ENCODE measurements at regions not wholly inside any gene's neighbourhood (a gene's known extent, or its start where the extent isn't known, plus 50 kb on each side); places are given as distances from the start of the nearest gene placed in this dataset.

DNA sequence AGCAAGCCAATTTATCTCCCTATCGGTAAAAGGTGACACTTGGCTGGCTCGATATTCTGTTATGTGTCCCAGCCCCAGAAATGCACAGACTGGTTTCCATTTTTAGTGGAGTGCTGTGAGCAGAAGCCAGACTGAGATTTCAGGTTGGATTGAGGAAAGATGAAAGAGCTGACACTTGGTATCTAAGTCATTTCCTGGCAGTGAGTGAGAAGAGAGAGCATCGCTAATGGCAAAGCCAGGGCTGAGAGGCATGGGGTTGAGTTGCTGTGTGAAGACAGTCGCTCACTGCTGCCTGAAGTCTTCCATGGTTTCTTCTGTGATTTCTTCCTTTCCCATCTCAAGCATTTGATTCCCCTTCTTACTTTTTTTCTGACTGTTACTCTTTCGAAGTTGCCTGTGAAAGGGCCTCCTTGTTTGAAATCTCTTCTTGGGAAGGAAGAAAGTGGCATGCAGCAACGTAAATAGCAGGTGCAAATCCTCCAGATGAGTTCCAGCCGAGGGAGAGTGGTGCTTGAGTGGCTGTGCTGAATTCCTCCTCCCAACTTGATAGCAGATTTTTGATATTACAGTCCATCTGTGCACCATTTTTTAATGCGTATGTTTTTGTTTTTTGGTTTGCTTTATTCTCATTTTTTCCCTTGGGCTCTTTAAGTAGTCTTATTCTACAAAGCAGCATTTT is 109.2 kb upstream of the LIMCH1 start:
- no peak for DNase-seq

DNA sequence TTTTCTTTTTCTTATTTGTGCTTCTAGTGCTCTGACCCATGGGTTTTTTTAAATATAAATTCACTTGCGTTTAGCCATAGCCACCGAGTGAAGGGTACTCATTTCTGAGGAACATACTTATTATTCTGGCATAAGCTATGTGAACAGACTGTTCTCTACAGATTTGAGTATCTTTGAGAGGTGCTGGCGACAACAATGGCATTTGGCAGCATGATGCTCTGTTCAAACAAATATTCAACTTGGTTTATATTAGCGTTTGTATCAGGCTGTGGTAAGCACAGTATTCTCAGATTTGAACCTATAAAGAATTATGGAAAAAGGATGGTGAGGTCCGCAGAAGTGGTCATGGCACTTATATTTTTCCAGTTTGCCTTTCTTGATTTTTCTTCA is 108.7 kb upstream of the LIMCH1 start:
- DNase-seq: no peak

DNA sequence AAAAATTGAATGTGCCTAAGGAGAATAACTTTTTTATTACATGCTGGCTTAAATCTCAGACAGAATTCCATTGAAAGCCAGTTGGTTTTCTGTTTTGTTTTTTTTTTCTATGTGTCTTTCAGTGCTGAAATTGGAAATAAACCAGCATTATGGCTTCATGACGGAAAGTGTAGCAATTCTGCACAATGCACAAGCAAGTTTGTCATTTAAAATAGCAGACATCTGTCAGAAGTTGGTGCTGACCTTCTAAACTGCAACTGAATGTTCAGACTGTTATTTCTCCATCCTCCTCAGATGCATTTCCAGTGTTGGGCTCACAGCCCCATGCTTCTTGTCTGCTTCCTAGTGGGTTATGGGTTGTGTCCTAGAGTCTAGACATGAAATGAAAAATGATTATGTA is 107.2 kb upstream of the LIMCH1 start:
- DNase-seq: no peak

DNA sequence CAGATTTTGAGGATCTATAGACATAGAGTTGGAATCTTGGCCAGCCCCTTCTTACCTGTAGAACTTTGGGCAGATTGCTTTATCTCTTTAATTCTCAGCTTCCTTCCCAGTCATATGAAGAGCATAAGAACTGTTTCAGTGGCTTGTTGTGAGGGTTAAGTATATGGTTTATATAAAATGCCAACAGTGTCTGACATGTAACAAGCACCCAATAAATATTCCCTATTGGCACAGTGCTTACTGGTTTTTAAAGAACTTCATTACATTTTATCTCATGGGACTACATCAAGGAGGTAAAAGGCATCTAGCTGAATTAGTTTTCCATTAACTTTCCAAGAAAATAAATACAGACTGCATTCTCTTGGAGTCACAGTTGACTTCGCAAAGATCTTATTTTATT is 106.7 kb upstream of the LIMCH1 start:
- DNase-seq: no peak

DNA sequence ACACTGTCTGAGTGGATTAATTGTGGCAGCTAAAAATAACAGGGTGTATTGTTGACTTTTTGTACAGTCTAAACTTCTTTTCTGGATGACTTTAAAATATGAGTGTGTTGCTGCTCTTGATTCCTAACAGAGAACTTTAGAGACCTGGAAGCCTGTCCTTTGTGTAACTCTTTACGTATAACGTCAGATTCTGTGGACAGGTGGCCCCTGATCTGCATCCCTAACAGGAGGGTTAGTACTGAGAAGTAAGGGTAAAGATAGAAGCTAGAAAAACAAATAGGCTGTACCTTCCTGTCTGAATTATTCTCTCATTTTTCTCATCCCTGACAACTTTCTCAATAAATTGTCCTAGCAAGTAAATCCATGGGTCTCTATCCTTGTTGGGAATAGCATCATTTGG is 105.7 kb upstream of the LIMCH1 start:
- DNase-seq: no peak

DNA sequence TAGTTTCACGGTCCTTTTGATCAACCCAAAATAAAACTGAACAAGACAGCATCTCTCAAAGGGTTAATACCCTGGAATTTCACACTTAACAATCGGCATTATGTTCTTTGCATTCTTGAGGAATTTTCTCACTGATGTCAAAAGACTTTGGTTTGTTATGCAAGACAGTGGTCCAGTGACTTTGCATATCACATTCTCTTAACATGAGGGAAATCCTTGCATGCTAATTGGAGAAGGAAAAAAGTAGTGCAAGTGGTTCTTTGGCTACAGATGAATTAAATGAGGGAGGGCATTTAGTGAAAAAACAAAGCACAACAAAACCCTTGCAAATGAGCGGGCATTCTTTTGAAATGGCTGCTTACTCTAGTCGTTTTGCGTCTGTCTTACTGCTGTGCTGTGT is 105.1 kb upstream of the LIMCH1 start:
- DNase-seq: no peak

DNA sequence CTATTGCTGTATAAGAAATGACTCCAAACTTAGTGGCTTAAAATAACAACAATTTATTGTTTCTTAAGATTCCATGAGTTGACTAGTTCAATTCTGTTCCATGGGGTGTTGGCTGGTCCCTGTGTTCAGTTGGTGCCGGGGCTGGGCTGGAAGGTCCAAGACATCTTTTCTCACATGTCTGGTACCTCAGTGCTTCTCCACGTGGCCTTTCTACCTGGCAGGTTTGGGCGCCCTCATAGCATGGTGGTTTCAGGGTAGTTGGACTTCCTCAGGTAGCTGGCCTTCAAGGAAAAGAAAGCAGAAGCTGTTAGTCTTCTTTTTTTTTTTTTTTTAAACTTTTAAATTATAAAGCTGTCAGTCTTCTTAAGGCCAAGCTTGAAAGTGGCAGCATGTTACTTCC is 104.6 kb upstream of the LIMCH1 start:
- no peak for DNase-seq

DNA sequence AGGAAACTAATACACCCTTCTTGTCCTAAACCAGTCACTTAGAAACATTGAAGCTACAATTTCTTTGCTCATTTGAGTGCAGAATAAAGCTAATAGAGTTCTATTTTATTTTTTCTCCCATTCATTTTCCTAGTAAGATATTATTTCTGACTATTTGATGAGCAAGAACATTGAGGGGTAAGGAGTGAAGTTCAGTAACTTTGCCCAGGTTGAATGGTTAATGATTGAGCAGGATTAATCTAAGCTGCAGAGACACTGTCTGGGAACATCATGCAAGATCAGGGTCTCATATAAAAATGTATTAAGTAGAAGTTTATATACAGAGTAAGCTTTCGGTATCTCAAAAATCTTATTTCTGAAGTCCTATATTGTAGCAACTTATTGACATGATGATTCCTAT is 102.4 kb upstream of the LIMCH1 start:
- DNase-seq: no peak

DNA sequence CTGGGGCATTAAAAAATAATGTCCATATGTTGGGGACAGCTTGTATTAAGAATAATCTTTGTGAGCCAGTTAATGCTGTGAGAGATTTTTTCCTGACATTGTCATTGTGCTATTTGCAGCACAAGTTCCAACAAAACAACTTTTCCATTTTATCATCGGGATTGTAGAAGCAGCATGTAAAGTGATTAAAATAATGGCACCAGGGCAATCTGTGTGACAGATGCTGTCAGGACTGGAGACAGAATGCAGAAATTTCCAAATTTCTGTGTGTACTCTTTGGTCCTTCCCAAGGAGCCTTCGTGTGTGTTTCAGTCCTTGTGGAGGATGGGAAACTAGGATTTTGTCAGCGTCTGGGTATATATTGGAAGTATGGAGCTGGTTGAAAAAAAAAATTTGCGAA is 101.5 kb upstream of the LIMCH1 start:
- no peak for DNase-seq

DNA sequence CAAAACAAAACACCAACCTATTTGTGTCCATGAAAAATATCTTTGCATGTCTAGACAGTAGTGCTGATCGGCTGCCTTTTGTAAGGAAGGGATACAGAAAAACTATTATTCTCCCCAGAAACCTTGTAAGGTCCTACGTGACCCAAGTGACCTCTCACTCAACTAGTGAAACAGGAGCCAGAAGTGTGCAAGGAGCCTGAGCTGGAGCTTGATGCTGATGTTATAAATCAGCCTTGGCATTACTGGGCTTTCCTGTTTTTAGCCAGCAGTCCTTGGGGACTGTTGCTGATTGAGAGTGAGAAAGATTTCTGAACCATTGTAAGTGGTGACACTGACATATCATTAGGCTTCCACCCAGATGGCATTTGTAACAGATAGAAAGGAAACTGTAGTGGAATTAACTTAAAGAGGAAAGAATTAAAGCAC is 100.8 kb upstream of the LIMCH1 start:
- DNase-seq: peak; percentile 73

DNA sequence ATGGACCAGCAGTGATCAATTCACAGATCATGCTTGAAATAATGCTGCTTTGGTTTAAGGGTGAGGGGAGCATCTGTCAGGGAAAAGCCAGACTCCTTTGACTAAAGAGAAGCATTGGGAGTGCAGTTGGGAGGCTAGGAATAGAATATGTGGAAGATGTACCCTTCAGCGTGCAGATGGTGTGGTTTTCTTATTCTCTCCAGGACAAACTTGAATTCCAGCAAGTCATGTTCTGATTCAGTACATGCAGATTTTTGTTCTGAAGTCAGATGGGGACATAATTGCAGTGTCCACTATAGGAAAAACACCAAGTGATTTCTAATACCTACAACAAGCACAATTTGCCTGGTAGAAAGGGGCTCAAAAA is 99.0 kb upstream of the LIMCH1 start:
- DNase-seq: no peak

DNA sequence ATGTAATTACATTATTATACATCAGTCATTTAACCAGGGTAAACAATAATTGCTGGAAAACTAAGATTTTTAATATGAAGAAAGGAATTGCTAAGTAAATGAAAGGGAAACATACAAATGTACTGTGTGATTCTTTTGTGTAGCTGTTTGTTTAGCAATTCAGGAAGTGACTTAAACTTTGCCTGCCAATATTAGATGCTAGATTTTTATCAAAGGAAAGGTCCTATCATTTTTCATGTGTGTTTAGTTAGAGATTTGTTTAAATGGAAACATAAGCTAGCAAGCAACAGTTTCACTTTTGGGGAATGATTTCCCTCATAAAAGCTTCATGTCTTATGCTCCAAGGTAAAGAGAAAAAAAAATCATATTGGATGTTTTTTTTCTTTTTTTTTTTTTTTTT is 95.1 kb upstream of the LIMCH1 start:
- no peak for DNase-seq

DNA sequence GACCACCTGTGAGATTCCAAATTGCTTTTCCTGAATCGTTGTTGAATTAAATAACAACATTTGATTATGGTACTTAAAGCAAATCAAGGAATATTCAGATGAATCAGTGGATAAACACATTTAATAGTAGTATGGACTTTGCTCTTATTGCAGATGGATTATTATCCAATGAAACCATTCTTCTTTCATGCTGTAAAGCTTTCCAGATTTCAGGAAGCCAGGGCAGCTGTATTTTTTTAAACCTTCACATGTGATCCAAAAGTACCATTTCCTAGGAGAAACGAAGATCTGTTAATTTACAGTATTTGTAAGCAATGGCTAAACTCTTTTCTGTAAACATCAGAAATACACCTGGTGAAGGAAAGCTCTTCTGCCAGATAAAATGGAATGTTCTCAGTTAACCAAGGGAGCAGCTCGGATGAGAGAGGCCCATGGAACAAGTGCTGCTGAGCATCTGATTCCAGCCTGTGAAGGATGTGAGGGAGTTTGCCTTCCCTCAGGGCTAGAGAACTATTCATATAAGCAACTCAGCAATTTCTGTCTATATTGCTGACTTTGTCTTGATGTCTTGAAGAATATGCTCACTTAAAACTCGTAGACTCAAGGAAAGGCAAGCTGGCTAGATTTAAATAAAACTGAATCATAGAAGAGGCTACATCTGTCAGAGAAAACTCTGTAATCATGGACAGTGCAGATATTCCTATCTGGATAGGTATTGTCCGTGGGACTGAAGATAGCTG is 94.4 kb upstream of the LIMCH1 start:
- no peak for DNase-seq

DNA sequence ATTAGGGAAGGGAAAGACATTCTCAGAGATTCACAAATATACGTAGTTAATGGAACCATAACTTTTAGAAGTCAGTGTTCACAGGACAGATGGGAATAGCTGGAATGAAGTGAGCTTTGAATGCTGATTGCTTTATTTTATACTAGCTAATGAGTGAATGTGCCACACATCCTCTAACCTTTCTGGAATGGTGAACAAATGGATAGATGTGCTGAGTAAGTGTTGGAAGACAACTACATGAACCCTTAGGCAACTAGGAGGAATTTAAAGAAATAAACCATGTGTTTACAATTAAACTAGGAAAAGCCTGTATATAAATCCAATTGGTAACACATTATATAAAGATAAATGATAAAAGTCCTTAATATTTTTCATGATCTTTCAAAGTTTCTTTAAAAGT is 91.6 kb upstream of the LIMCH1 start:
- DNase-seq: no peak

DNA sequence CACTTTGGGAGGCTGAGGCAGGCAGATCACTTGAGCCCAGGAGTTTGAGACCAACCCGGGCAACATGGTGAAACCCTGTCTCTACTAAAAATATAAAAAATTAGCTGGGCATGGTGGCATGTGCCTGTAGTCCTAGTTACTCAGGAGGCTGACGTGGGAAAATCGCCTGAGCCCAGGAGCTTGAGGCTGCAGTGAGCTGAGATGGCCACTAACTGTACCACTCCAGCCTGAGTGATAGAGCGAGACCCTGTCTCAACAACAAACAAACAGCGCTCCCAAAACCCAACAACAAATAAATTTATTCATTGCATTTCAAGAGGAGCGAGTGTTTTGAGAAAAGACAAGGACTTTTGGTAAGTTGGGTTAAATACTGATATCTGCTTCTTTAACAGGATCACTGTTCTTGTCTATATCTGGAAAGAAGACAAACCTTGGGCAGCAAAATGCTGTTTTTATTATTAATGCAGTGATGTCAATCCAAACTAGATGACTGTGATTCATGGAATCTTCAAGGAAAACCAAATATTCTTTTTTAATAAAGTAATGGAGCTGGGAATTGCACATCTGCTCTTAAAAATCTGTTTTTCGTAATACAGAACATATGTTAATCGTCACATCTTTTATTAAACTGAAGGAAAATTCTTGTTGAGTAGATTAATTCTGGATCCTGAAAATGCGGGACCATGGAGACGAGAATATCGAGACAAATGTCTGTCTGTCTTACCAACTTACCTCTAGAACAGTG is 90.8 kb upstream of the LIMCH1 start:
- DNase-seq: no peak

DNA sequence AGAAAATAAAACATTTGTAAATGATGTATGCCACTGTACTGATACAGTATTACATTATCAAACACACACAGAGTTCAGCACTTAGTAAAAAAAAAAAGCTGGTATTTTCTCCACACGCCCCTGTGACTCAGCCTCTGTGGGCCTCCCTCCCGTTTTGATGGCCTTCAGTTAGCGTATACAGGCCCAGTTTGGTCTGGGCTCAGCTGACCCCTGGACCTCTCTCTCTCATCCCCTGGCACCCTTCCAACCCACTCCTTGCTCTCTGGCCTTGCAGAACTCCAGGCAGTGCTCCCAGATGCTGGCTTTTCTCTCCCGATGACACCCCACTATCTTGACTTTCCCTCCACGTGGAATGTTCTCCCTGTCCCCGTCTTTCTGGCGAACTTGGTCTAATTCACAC is 89.0 kb upstream of the LIMCH1 start:
- no peak for DNase-seq

DNA sequence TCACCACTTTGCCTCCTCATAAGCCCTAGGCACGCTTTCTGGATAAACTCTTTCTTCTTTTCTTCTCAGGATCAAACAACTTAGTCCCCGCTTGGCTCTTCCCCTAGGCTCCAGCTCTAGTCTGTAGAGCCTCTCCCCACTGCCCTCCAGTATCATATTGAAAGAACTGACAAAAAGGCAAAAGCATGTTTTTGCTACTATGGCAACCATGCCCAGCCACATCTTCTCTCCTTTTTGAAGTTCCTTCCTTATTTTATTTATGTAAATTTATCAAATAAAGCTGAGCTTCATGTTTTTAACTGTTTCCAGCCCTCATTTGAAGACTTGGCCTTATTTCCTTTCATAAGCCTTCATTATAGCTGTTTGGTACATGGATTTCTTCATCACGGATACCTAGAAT is 86.0 kb upstream of the LIMCH1 start:
- no peak for DNase-seq

DNA sequence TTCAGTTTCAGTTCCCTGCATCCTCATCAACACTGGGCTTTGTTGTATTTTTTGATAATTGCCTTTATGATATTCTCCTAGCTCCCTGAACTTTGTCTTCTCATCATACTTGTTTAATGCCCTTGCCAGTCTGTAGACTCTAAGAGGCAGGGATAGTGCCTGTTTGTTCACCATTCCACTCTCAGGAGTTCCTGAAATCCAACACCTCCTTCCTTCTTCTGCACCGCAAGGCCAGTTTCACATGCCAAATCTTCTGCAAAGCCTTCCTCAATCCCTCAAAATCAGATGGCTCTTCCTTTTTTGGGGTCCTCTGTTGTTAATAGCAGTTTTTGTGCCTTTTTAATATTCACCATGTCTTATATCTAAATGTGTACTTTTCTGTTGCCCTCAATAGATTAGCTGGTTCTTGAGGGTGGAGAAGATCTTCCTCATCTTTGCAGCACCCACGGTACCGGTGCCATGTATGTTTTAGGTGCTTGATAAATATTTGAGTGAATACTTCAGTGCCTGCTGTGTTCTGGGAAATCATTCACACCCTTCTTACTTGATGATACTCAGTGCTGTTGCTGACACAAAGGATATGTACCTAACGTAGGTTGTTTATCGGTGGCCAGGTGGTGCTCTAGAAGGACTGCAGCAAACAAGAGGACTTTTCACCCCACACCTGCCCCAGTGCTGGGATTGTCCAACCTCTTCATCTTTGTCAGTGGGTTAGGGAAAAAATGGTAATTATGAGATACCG is 85.3 kb upstream of the LIMCH1 start:
- DNase-seq: no peak

DNA sequence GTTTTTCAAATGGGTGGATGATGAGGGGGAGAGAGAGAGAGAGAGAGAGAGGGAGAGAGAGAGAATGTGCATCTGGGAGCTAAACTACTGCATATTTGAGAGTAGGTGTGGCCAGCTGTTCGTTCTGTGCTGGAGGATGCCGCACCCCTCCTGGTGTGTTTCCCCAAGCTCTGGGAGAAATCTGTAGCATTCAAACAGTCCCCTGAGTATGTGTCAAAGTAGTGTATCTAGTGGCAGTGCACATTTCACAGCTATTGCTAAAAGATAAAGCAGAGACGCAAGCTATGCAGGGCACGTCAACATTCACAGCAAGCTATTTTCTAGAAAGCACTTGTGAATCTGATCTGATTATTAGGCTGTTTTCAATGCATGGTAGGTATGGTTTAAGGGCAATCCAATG is 83.5 kb upstream of the LIMCH1 start:
- DNase-seq: no peak

DNA sequence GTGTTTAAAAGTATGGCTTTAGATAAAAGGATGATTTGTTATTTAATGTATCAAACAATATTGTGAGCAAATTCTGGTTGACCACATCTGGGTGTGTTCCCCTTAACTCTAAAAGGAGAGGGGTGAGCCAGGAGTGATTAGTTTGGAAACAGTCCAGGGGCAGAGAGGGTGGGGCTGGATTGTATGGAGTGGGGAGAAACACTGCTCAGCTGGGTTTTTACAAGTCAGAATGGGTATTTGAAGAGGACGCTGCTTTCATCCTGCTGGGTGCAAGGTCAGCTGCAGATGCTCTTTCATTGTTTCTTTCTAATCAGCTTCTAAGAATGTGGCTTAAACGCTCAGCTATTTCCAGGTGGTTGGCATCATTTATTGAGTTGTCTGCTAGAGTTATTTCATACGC is 82.8 kb upstream of the LIMCH1 start:
- no peak for DNase-seq

DNA sequence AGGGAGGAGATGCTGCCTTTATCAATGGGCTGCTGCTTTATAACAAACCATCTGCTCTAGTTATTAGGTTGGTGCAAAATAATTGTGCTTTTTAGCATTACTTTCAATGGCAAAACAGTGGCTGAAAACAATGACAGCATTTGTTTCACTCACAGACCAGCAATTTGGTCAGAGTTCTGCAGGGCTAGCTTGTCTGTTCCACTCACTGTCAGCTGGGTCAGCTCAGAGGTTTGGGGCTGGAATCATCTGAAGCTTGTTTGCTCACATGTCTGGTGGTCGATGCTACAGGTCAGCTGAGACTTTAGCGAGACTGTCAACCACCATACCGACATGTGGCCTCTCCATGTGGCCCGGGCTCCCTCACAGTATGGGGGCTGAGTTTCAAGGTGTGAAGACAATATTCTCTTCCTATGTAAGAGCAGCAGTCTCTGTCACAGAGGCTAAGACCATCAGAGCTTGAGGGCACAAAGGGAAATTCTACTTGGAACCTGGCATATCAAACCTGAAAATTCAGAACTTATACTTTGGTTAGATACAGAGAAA is 81.3 kb upstream of the LIMCH1 start:
- DNase-seq: no peak

DNA sequence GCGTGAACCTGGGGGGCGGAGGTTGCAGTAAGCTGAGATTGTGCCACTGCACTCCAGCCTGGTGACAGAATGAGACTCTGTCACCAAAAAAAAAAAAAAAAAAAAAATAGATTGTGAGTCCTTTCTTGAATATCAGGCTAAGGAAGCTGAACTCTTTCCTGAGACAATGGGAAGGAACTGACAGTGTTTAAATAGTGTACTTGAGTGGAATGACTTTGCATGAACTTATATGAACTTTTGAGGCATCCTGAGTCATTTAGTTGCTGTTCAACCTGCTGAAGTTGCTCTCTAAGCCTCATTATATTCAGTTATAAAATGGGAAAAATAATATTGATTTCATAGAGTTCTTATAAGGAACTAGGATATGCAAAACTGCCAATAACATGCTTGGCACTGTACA is 79.3 kb upstream of the LIMCH1 start:
- no peak for DNase-seq

DNA sequence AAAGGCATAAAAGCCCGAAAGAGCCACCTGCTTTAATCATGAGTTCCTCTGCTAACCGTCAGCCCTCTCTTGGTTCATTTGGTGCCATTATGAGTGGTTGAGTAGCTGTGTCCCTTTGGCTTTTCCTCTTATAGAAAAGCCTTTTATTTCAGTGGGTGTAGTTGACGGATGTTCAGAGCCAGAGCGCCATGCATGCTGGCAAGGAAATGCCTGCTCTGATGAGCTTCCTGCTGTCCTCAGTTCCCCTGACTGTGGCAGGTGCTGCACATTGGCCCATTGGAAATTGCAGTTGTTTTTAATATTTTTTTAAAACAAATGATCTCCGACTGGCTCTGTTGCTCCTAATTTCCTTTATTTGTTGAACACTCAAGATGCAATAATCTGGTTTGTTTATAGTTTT is 77.3 kb upstream of the LIMCH1 start:
- no peak for DNase-seq
